Panc1 (cell line): ENCODE measurements at regions not wholly inside any gene's neighbourhood (a gene's known extent, or its start where the extent isn't known, plus 50 kb on each side); places are given as distances from the start of the nearest gene placed in this dataset.
A peak's percentile ranks its signal among the peaks of the same experiment; 100 is the strongest.

Source experiments
- ATAC-seq: fragments of 200-7000 bp; cut with Tn5 transposase; 2 replicates; pipeline ENCODE4 v1.9.1; 2020; ENCODE audit warnings: mild to moderate bottlenecking, moderate library complexity
- BruUV-seq: library from RNA; stranded (reverse); fragments of 400-500 nt; replicated peaks from 2 replicates; lab custom pipeline; 2021; lab: Mats Ljungman, UMichigan
- CTCF ChIA-PET: fragments of 300-600 bp; sonication (Branson Sonifier 250); formaldehyde crosslinking; loops from one replicate; lab custom pipeline; 2022; ENCODE audit warnings: antibody characterized with exemption; lab: Charles Lee
- POLR2A ChIA-PET: fragments of 300-600 bp; sonication (Branson Sonifier 250); formaldehyde crosslinking; loops from one replicate; lab custom pipeline; 2022; ENCODE audit warnings: antibody characterized with exemption; lab: Charles Lee
- DNase-seq: peaks from one replicate; pipeline ENCODE4 v3.0.0-alpha.2; 2010; ENCODE audit warnings: low read depth, low spot score
- H3K27ac ChIP-seq: 2 replicates; pipeline ENCODE4 v1.5.1; 2011; ENCODE audit warnings: mild to moderate bottlenecking, low read length, inconsistent platforms
- H3K27me3 ChIP-seq: fragments of 200-500 bp; sonication (Bioruptor generic); 2 replicates; pipeline ENCODE4 v1.6.0; 2014; ENCODE audit warnings: low read length, inconsistent platforms; ENCODE audit not compliant: control insufficient read depth, insufficient read depth
- H3K36me3 ChIP-seq: fragments of 200-500 bp; sonication (Bioruptor generic); 2 replicates; pipeline ENCODE4 v1.5.1; 2014; ENCODE audit warnings: inconsistent platforms, mild to moderate bottlenecking, low read length, moderate library complexity; ENCODE audit not compliant: control insufficient read depth, insufficient read depth
- H3K4me1 ChIP-seq: 2 replicates; pipeline ENCODE4 v1.5.1; 2011; ENCODE audit warnings: inconsistent platforms, mild to moderate bottlenecking, low read length, moderate library complexity; ENCODE audit not compliant: control insufficient read depth, insufficient read depth
- H3K4me3 ChIP-seq, 2 experiments: 2 replicates each; pipeline ENCODE4 v1.5.1; 2011 to 2012; ENCODE audit warnings: low read depth in 2 of 2, low read length in 2 of 2, mild to moderate bottlenecking in 2 of 2, inconsistent platforms in 1 of 2, moderate library complexity in 1 of 2
- H3K9me3 ChIP-seq: fragments of 200-500 bp; sonication (Bioruptor generic); 2 replicates; pipeline ENCODE4 v1.5.1; 2014; ENCODE audit warnings: low read depth, mild to moderate bottlenecking, inconsistent platforms, low read length, moderate library complexity; ENCODE audit not compliant: control insufficient read depth, insufficient read depth
- CTCF ChIP-seq: fragments of 450-650 bp; IDR thresholded peaks from 2 replicates; pipeline ENCODE4 v1.5.1; 2017; ENCODE audit warnings: mild to moderate bottlenecking
- POLR2AphosphoS5 ChIP-seq: IDR thresholded peaks from 2 replicates; pipeline ENCODE4 v1.6.1; 2012; ENCODE audit warnings: mild to moderate bottlenecking, low read depth, low read length, moderate library complexity
- REST ChIP-seq, 2 experiments: IDR thresholded peaks; 2 replicates each; pipeline ENCODE4 v1.6.1; 2011 to 2012; ENCODE audit warnings: low read depth in 2 of 2, control low read depth in 1 of 2, low read length in 1 of 2, mild to moderate bottlenecking in 1 of 2, moderate library complexity in 1 of 2; ENCODE audit not compliant: insufficient read depth in 1 of 2
- SIN3A ChIP-seq: IDR thresholded peaks from 2 replicates; pipeline ENCODE4 v1.6.1; 2012; ENCODE audit warnings: low read depth, mild to moderate bottlenecking, low read length, moderate library complexity, borderline replicate concordance; ENCODE audit not compliant: insufficient read depth
- TCF7L2 ChIP-seq: IDR thresholded peaks from 2 replicates; pipeline ENCODE4 v1.6.1; 2011; ENCODE audit warnings: mild to moderate bottlenecking, low read depth, low read length, inconsistent platforms
- in situ Hi-C: cut with HindIII; loops from 2 replicates; pipeline ENCODE4 v1.10.0; 2016; ENCODE audit warnings: low sequenced_read_pairs, low pct_unique_long_range_greater_than_20kb
- intact Hi-C: fragments of 100-400 bp; cut with micrococcal nuclease; formaldehyde crosslinking; loops from one replicate; pipeline ENCODE4 v1.10.0; 2022; ENCODE audit not compliant: unreplicated experiment

- Histone ChIP-seq H3K4me1 (no peaks in the 10 kb centered on the region), H3K27me3 (no peaks in the 10 kb centered on the region), H3K36me3 (no peaks in the 10 kb centered on the region), H3K4me3 (no peak overlapping the region), H3K27ac (no peak overlapping the region), H3K9me3 (no peaks in the 10 kb centered on the region)
- ChIA-PET POLR2A (no interaction called here), CTCF (no interaction called here)
- in situ Hi-C loops = no loop called here
- no TSS peak for BruUV-seq
- ATAC-seq (no peak), DNase-seq (no peak)
- TF ChIP-seq POLR2AphosphoS5 = no peak
- no peak for TF ChIP-seq SIN3A
- no peak for TF ChIP-seq REST (IDR thresholded peaks at IDR 0.05; ENCODE audit: insufficient read depth in 1 of 2, low read depth in 2 of 2, low read length in 1 of 2)
- TF ChIP-seq CTCF = no peak
- no peak for TF ChIP-seq TCF7L2
- intact Hi-C loops = no loop called here
These were observed 695.3 kb upstream of the REG3G start for GRCh38 chr2:78330193-78330592.

- no peaks in the 10 kb centered on the region for H3K36me3 ChIP-seq
- intact Hi-C loops = no loop called here
- DNase-seq = no peak
- no peak overlapping the region for H3K27ac ChIP-seq
- ChIA-PET CTCF (no interaction called here), POLR2A (no interaction called here)
- H3K9me3 ChIP-seq = no peaks in the 10 kb centered on the region
- H3K4me1 ChIP-seq = no peaks in the 10 kb centered on the region
- H3K4me3 ChIP-seq = no peak overlapping the region
- no peak for ATAC-seq
- in situ Hi-C loops = no loop called here
- no TSS peak for BruUV-seq
- TF ChIP-seq CTCF (peak; percentile 17; the same call in 1 of the 2 replicates), SIN3A (no peak)
- H3K27me3 ChIP-seq = no peaks in the 10 kb centered on the region
These were observed 674.3 kb upstream of the REG3G start for GRCh38 chr2:78351208-78351607.

GRCh38 chr2:78353168-78353567 is 672.3 kb upstream of the REG3G start:
- CTCF ChIA-PET = interaction anchor here (0.7 kb wide), 1 partner anchor 779 kb away, joined by 3 read pairs; no protein-coding TSS in a partner anchor
- Histone ChIP-seq H3K36me3 (no peaks in the 10 kb centered on the region), H3K27ac (no peak overlapping the region), H3K9me3 (no peaks in the 10 kb centered on the region), H3K4me1 (no peaks in the 10 kb centered on the region), H3K27me3 (no peaks in the 10 kb centered on the region), H3K4me3 (no peak overlapping the region)
- in situ Hi-C loops (no loop called here), intact Hi-C loops (no loop called here)
- BruUV-seq = no TSS peak
- TF ChIP-seq TCF7L2 = no peak
- no peak for TF ChIP-seq POLR2AphosphoS5
- TF ChIP-seq SIN3A = no peak
- no peak for TF ChIP-seq REST (IDR thresholded peaks at IDR 0.05; ENCODE audit: insufficient read depth in 1 of 2, low read depth in 2 of 2, low read length in 1 of 2)
- no peak for TF ChIP-seq CTCF
- POLR2A ChIA-PET = interaction anchor here (0.6 kb wide), 1 partner anchor 114 kb away, joined by 3 read pairs; no protein-coding TSS in a partner anchor
- ATAC-seq = no peak
- no peak for DNase-seq
